ENCODE measurements at regions not wholly inside any gene's neighbourhood (a gene's known extent, or its start where the extent isn't known, plus 50 kb on each side); places are given as distances from the start of the nearest gene placed in this dataset.
A peak's percentile ranks its signal among the peaks of the same experiment; 100 is the strongest.
"Not testable (repeated sequence)": the region's sequence is repeated elsewhere in the genome, so short reads cannot be mapped to it uniquely, and the experiment has no call there.

GRCh38 chr17:21551081-21551881 lies 141.0 kb upstream of the KCNJ18 start:
- peak; percentile 77 to 96 (median 88) for DNase-seq

- DNase-seq: not testable (repeated sequence)
These were observed 133.4 kb upstream of the KCNJ18 start for GRCh38 chr17:21558921-21559320.

- no peak for DNase-seq
These were observed 128.1 kb upstream of the KCNJ18 start for GRCh38 chr17:21564262-21564661.

GRCh38 chr17:21564757-21565156 lies 127.6 kb upstream of the KCNJ18 start:
- not testable (repeated sequence) for DNase-seq

GRCh38 chr17:21570427-21570826 lies 121.9 kb upstream of the KCNJ18 start:
- not testable (repeated sequence) for DNase-seq

GRCh38 chr17:21572148-21572547 lies 120.2 kb upstream of the KCNJ18 start:
- not testable (repeated sequence) for DNase-seq

- not testable (repeated sequence) for DNase-seq
These were observed 118.9 kb upstream of the KCNJ18 start for GRCh38 chr17:21573271-21573960.

GRCh38 chr17:21573961-21574610 lies 118.2 kb upstream of the KCNJ18 start:
- DNase-seq: peak in 2 of 4 experiments; percentile 49 to 69

- DNase-seq: not testable (repeated sequence)
These were observed 117.6 kb upstream of the KCNJ18 start for GRCh38 chr17:21574611-21575255.

GRCh38 chr17:21578783-21579182 lies 113.5 kb upstream of the KCNJ18 start:
- not testable (repeated sequence) for DNase-seq

- DNase-seq: no peak
These were observed 99.5 kb upstream of the KCNJ18 start for GRCh38 chr17:21592774-21593173.

- DNase-seq: not testable (repeated sequence)
These were observed 98.7 kb upstream of the KCNJ18 start for GRCh38 chr17:21593452-21594105.

- no peak for DNase-seq
These were observed 97.2 kb upstream of the KCNJ18 start for GRCh38 chr17:21595086-21595485.

GRCh38 chr17:21602176-21602575 lies 90.1 kb upstream of the KCNJ18 start:
- no peak for DNase-seq

- not testable (repeated sequence) for DNase-seq
These were observed 89.0 kb upstream of the KCNJ18 start for GRCh38 chr17:21603292-21603691.

- DNase-seq: not testable (repeated sequence)
These were observed 80.9 kb upstream of the KCNJ18 start for GRCh38 chr17:21611443-21611842.

- not testable (repeated sequence) for DNase-seq
These were observed 79.9 kb upstream of the KCNJ18 start for GRCh38 chr17:21612123-21613070.

- DNase-seq: no peak
These were observed 79.3 kb upstream of the KCNJ18 start for GRCh38 chr17:21613071-21613429.

- DNase-seq: not testable (repeated sequence)
These were observed 65.3 kb upstream of the KCNJ18 start for GRCh38 chr17:21626987-21627386.
